CD4-positive, alpha-beta T cell (primary cell): ENCODE measurements at regions not wholly inside any gene's neighbourhood (a gene's known extent, or its start where the extent isn't known, plus 50 kb on each side); places are given as distances from the start of the nearest gene placed in this dataset.

Experiments used
- ATAC-seq: fragments of 200-7000 bp; cut with Tn5 transposase; one replicate; pipeline ENCODE4 v1.10.0; 2022; ENCODE audit warnings: mild to moderate bottlenecking; ENCODE audit not compliant: poor library complexity
- CTCF ChIA-PET: fragments of 350-600 bp; sonication (Branson Sonifier 250); formaldehyde crosslinking; loops from one replicate; lab custom pipeline; 2021; ENCODE audit warnings: antibody characterized with exemption, inconsistent platforms; lab: Charles Lee
- POLR2A ChIA-PET: fragments of 350-600 bp; sonication (Branson Sonifier 250); formaldehyde crosslinking; loops from one replicate; lab custom pipeline; 2021; ENCODE audit warnings: antibody characterized with exemption, inconsistent platforms; lab: Charles Lee
- DNase-seq, 14 experiments: peaks; one replicate each; pipeline ENCODE4 v3.0.0-alpha.2; 2013 to 2020; ENCODE audit warnings: mixed read lengths in 2 of 14
- H3K27ac ChIP-seq, 2 donors: one replicate each; pipeline versions ENCODE4 v1.5.1 to v1.7.0; 2013; ENCODE audit warnings: low read length in 2 of 2, low read depth in 1 of 2, mild to moderate bottlenecking in 1 of 2
- H3K27me3 ChIP-seq, 2 experiments: 1 replicate in 1 of 2; 2 replicates in 1 of 2; pipeline versions ENCODE4 v1.6.1 to v1.7.0; 2013; ENCODE audit warnings: low read length in 2 of 2, control low read depth in 1 of 2, mild to moderate bottlenecking in 1 of 2, moderate library complexity in 1 of 2; ENCODE audit not compliant: insufficient read depth in 2 of 2, control insufficient read depth in 1 of 2
- H3K36me3 ChIP-seq: one replicate; pipeline ENCODE4 v1.6.1; 2013; ENCODE audit warnings: low read length, control low read depth; ENCODE audit not compliant: insufficient read depth
- H3K4me1 ChIP-seq: one replicate; pipeline ENCODE4 v1.6.1; 2013; ENCODE audit warnings: low read length, control low read depth; ENCODE audit not compliant: insufficient read depth
- H3K4me3 ChIP-seq: one replicate; pipeline ENCODE4 v1.5.1; 2013; ENCODE audit warnings: mild to moderate bottlenecking, low read length, moderate library complexity
- H3K9me3 ChIP-seq, 2 experiments: 1 replicate in 1 of 2; 2 replicates in 1 of 2; pipeline versions ENCODE4 v1.6.1 to v1.7.0; 2013; ENCODE audit warnings: low read length in 2 of 2, mild to moderate bottlenecking in 2 of 2, control low read depth in 1 of 2, moderate library complexity in 1 of 2; ENCODE audit not compliant: control insufficient read depth in 1 of 2, insufficient read depth in 1 of 2
- H3K27ac Mint-ChIP-seq: one replicate; pipeline ENCODE4 v1.8.0; 2020; ENCODE audit warnings: mixed read lengths
- H3K27me3 Mint-ChIP-seq: one replicate; pipeline ENCODE4 v1.8.0; 2021; ENCODE audit warnings: mixed read lengths
- H3K36me3 Mint-ChIP-seq: one replicate; pipeline ENCODE4 v1.8.0; 2021; ENCODE audit warnings: low read depth, mixed read lengths
- H3K4me1 Mint-ChIP-seq: one replicate; pipeline ENCODE4 v1.8.0; 2021; ENCODE audit warnings: low read depth, mixed read lengths
- H3K4me3 Mint-ChIP-seq: one replicate; pipeline ENCODE4 v1.8.0; 2020; ENCODE audit warnings: mild to moderate bottlenecking, mixed read lengths
- H3K9me3 Mint-ChIP-seq: one replicate; pipeline ENCODE4 v1.8.0; 2020; ENCODE audit warnings: mixed read lengths
- CTCF ChIP-seq: fragments of 200-600 bp; IDR thresholded peaks from one replicate; pipeline ENCODE4 v1.8.0; 2022; ENCODE audit warnings: antibody characterized with exemption, mild to moderate bottlenecking
- intact Hi-C, 2 experiments: fragments of 100-400 bp; cut with DNase I in 1 of 2; cut with micrococcal nuclease in 1 of 2; formaldehyde crosslinking; loops; one replicate each; pipeline versions ENCODE4 v1.15.1 to v1.9.0; 2023 to 2025; cut with DNase I, micrococcal nuclease

GRCh38 chr4:85018983-85019382 is 52.5 kb upstream of the WDFY3 start:
- Histone ChIP-seq H3K36me3 (no peaks in the 10 kb centered on the region), H3K27ac (no peak overlapping the region), H3K9me3 (no peaks in the 10 kb centered on the region), H3K4me1 (no peaks in the 10 kb centered on the region), H3K27me3 (no peaks in the 10 kb centered on the region), H3K4me3 (no peak overlapping the region)
- POLR2A ChIA-PET = no interaction called here
- no peak overlapping the region for H3K27ac Mint-ChIP-seq
- no peak for ATAC-seq
- no peaks in the 10 kb centered on the region for H3K4me1 Mint-ChIP-seq
- H3K27me3 Mint-ChIP-seq = no peaks in the 10 kb centered on the region
- peaks cover 3% of the 10 kb centered on the region for H3K9me3 Mint-ChIP-seq
- H3K4me3 Mint-ChIP-seq = no peak overlapping the region
- TF ChIP-seq CTCF = no peak
- no peak for DNase-seq
- H3K36me3 Mint-ChIP-seq = no peaks in the 10 kb centered on the region
- CTCF ChIA-PET = no interaction called here
- intact Hi-C loops = no loop called here

GRCh38 chr4:85019411-85019810 is 52.9 kb upstream of the WDFY3 start:
- ATAC-seq (no peak), DNase-seq (no peak)
- Mint-ChIP-seq H3K4me3 (no peak overlapping the region), H3K27me3 (no peaks in the 10 kb centered on the region), H3K4me1 (no peaks in the 10 kb centered on the region), H3K36me3 (no peaks in the 10 kb centered on the region), H3K27ac (no peak overlapping the region), H3K9me3 (peaks cover 3% of the 10 kb centered on the region)
- H3K27ac ChIP-seq = no peak overlapping the region
- H3K4me3 ChIP-seq = no peak overlapping the region
- TF ChIP-seq CTCF = no peak
- no peaks in the 10 kb centered on the region for H3K27me3 ChIP-seq
- ChIA-PET POLR2A (no interaction called here), CTCF (no interaction called here)
- no peaks in the 10 kb centered on the region for H3K9me3 ChIP-seq
- H3K4me1 ChIP-seq = no peaks in the 10 kb centered on the region
- intact Hi-C loops = no loop called here
- no peaks in the 10 kb centered on the region for H3K36me3 ChIP-seq

- CTCF ChIA-PET = no interaction called here
- no peak for TF ChIP-seq CTCF
Measured at GRCh38 chr4:85024671-85025070, 58.2 kb upstream of the WDFY3 start.

More at GRCh38 chr4:85024671-85025070, 58.2 kb upstream of the WDFY3 start:
- Histone ChIP-seq H3K4me3 (no peak overlapping the region), H3K4me1 (no peaks in the 10 kb centered on the region), H3K36me3 (no peaks in the 10 kb centered on the region), H3K27ac (no peak overlapping the region), H3K27me3 (no peaks in the 10 kb centered on the region), H3K9me3 (peaks cover 0 to 7% of the 10 kb centered on the region in 2 experiments)
- no peak for DNase-seq
- Mint-ChIP-seq H3K27ac (no peak overlapping the region), H3K4me3 (no peak overlapping the region), H3K27me3 (no peaks in the 10 kb centered on the region), H3K9me3 (peaks cover 5% of the 10 kb centered on the region), H3K4me1 (no peaks in the 10 kb centered on the region), H3K36me3 (no peaks in the 10 kb centered on the region)
- intact Hi-C loops = no loop called here
- POLR2A ChIA-PET = no interaction called here
- no peak for ATAC-seq
